ENCODE measurements at regions not wholly inside any gene's neighbourhood (a gene's known extent, or its start where the extent isn't known, plus 50 kb on each side); places are given as distances from the start of the nearest gene placed in this dataset.

DNA sequence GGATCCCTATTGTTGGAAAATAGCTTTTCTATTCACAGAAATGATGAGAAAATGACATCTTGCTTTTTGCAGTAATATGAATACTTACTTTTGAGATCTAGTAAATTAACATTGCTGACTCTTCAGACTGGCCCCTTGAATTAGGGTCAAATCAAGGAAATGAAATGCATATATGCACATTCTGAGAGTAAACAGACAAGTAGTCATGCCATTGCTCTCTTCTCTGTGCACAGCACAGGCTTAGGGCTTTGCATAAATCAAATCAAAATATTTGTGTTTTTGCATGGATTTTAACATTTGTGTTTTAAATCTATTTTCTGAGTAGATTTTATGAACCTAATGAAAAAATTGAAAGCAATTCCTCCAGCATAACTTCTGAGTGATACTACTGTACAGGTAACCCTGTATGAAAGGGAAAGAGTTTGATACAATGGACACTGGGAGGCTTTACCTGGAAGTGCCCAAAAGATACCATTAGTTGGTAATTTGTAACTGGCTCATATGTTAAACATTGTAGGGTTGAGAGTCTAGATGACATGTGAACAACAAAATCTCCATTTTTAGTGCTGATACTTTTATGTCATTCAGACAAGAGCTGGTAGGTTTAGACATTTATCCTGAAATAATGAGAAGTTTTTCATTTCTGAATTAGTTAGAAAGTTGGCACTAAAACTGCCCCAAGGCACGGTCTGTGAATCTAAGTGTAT lies 280.2 kb upstream of the FBXO33 start:
- no peak overlapping the region for H3K4me3 ChIP-seq (replicated peaks in 1 of 3; ENCODE audit: insufficient read depth in 1 of 3, low read depth in 2 of 3, low read length in 3 of 3)
- H3K27me3 ChIP-seq (ENCODE audit: control insufficient read depth in 1 of 2, insufficient read depth in 2 of 2, low read length in 2 of 2): no peaks in the 10 kb centered on the region
- no peak overlapping the region for H3K9ac ChIP-seq (ENCODE audit: insufficient read depth, low read depth, low read length)
- H3K36me3 ChIP-seq (replicated peaks in 1 of 2; ENCODE audit: control insufficient read depth in 1 of 2, insufficient read depth in 2 of 2, low read length in 2 of 2): no peaks in the 10 kb centered on the region
- H3K9me3 ChIP-seq (ENCODE audit: low read length): no peaks in the 10 kb centered on the region
- TF ChIP-seq REPIN1 (CRISPR knock-in tag; IDR thresholded peaks at IDR 0.05; ENCODE audit: borderline replicate concordance, low read depth): no peak
- TF ChIP-seq ZNF660 (CRISPR knock-in tag; IDR thresholded peaks at IDR 0.05; ENCODE audit: borderline replicate concordance, low read depth): no peak
- ChIA-PET CTCF (ENCODE audit: low intra/inter-chr PET ratio, low total read pairs) (no interaction called here), POLR2A (no interaction called here)
- no peak overlapping the region for H3K4me2 ChIP-seq (ENCODE audit: low read depth, low read length)
- H3K27ac ChIP-seq (ENCODE audit: extremely low read length, insufficient read depth, low read length): no peak overlapping the region
- H2AFZ ChIP-seq (ENCODE audit: low read length): no peak overlapping the region
- no peaks in the 10 kb centered on the region for H3K4me1 ChIP-seq (ENCODE audit: insufficient read depth, low read length)
- in situ Hi-C loops (cut with HindIII; ENCODE audit: extremely low pct_ligation_motif_present, low pct_unique_long_range_greater_than_20kb) (no loop called here), intact Hi-C loops (cut with micrococcal nuclease; ENCODE audit: unreplicated experiment) (no loop called here)
- ATAC-seq (no peak), FAIRE-seq (no peak), DNase-seq (ENCODE audit: low spot score) (no peak)
- H4K20me1 ChIP-seq (ENCODE audit: insufficient read depth, low read length): no peaks in the 10 kb centered on the region
- no TSS peak for BruUV-seq (replicated peaks)
- H3K79me2 ChIP-seq (ENCODE audit: insufficient read depth, low read length): no peaks in the 10 kb centered on the region
- 2% methylated on average over 1 of the region's 1 CpG for WGBS (ENCODE audit: low lambda C conversion rate)

DNA sequence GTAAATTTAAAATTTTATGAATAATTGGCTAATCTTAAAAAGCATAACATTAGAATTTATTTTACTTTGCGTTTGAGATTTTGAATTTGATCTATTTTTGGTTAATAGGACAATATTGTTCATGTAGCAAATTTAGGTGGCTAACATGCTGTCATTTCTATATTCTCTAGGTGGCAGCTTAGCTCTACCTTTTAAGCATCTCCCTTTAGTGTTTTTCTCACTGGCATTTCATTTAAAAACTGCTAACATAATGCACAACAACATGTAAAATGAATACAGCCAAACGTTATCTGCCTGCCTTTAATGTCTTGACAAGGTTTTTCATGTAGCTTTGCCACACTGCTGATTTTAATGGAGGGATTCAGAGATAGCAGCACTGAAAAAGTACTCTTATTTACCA lies 272.4 kb upstream of the FBXO33 start:
- in situ Hi-C loops (cut with HindIII; ENCODE audit: extremely low pct_ligation_motif_present, low pct_unique_long_range_greater_than_20kb) (no loop called here), intact Hi-C loops (cut with micrococcal nuclease; ENCODE audit: unreplicated experiment) (no loop called here)
- Histone ChIP-seq H3K4me3 (replicated peaks in 1 of 3; ENCODE audit: insufficient read depth in 1 of 3, low read depth in 2 of 3, low read length in 3 of 3) (no peak overlapping the region), H3K36me3 (replicated peaks in 1 of 2; ENCODE audit: control insufficient read depth in 1 of 2, insufficient read depth in 2 of 2, low read length in 2 of 2) (no peaks in the 10 kb centered on the region), H3K27me3 (ENCODE audit: control insufficient read depth in 1 of 2, insufficient read depth in 2 of 2, low read length in 2 of 2) (no peaks in the 10 kb centered on the region), H3K79me2 (ENCODE audit: insufficient read depth, low read length) (no peaks in the 10 kb centered on the region), H2AFZ (ENCODE audit: low read length) (no peak overlapping the region), H3K27ac (ENCODE audit: extremely low read length, insufficient read depth, low read length) (no peak overlapping the region), H3K9ac (ENCODE audit: insufficient read depth, low read depth, low read length) (no peak overlapping the region), H3K9me3 (ENCODE audit: low read length) (no peaks in the 10 kb centered on the region), H3K4me1 (ENCODE audit: insufficient read depth, low read length) (no peaks in the 10 kb centered on the region), H4K20me1 (ENCODE audit: insufficient read depth, low read length) (no peaks in the 10 kb centered on the region), H3K4me2 (ENCODE audit: low read depth, low read length) (no peak overlapping the region)
- no TSS peak for BruUV-seq (replicated peaks)
- ATAC-seq (no peak), DNase-seq (ENCODE audit: low spot score) (no peak), FAIRE-seq (no peak)
- peak; percentile 52 for TF ChIP-seq STAG1 (CRISPR knock-in tag; IDR thresholded peaks at IDR 0.05)
- TF ChIP-seq, protein P1, sequence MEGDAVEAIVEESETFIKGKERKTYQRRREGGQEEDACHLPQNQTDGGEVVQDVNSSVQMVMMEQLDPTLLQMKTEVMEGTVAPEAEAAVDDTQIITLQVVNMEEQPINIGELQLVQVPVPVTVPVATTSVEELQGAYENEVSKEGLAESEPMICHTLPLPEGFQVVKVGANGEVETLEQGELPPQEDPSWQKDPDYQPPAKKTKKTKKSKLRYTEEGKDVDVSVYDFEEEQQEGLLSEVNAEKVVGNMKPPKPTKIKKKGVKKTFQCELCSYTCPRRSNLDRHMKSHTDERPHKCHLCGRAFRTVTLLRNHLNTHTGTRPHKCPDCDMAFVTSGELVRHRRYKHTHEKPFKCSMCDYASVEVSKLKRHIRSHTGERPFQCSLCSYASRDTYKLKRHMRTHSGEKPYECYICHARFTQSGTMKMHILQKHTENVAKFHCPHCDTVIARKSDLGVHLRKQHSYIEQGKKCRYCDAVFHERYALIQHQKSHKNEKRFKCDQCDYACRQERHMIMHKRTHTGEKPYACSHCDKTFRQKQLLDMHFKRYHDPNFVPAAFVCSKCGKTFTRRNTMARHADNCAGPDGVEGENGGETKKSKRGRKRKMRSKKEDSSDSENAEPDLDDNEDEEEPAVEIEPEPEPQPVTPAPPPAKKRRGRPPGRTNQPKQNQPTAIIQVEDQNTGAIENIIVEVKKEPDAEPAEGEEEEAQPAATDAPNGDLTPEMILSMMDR (CRISPR knock-in tag; IDR thresholded peaks at IDR 0.05): peak; percentile 52
- TF ChIP-seq, protein P2, sequence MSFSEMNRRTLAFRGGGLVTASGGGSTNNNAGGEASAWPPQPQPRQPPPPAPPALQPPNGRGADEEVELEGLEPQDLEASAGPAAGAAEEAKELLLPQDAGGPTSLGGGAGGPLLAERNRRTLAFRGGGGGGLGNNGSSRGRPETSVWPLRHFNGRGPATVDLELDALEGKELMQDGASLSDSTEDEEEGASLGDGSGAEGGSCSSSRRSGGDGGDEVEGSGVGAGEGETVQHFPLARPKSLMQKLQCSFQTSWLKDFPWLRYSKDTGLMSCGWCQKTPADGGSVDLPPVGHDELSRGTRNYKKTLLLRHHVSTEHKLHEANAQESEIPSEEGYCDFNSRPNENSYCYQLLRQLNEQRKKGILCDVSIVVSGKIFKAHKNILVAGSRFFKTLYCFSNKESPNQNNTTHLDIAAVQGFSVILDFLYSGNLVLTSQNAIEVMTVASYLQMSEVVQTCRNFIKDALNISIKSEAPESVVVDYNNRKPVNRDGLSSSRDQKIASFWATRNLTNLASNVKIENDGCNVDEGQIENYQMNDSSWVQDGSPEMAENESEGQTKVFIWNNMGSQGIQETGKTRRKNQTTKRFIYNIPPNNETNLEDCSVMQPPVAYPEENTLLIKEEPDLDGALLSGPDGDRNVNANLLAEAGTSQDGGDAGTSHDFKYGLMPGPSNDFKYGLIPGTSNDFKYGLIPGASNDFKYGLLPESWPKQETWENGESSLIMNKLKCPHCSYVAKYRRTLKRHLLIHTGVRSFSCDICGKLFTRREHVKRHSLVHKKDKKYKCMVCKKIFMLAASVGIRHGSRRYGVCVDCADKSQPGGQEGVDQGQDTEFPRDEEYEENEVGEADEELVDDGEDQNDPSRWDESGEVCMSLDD (CRISPR knock-in tag; IDR thresholded peaks at IDR 0.05; ENCODE audit: borderline replicate concordance): no peak
- ChIA-PET CTCF (ENCODE audit: low intra/inter-chr PET ratio, low total read pairs) (no interaction called here), POLR2A (no interaction called here)
- 0% methylated on average over 2 of the region's 2 CpGs for WGBS (ENCODE audit: low lambda C conversion rate)

Data from HepG2 (cell line).